ENCODE measurements at regions not wholly inside any gene's neighbourhood (a gene's known extent, or its start where the extent isn't known, plus 50 kb on each side); places are given as distances from the start of the nearest gene placed in this dataset.
"Not testable (repeated sequence)": the region's sequence is repeated elsewhere in the genome, so short reads cannot be mapped to it uniquely, and the experiment has no call there.

GRCh38 chr14:39497677-39498076 is 65.4 kb upstream of the FBXO33 start:
- not testable (repeated sequence) for TF ChIP-seq CTCF (IDR thresholded peaks at IDR 0.05); POLR2AphosphoS5 (IDR thresholded peaks at IDR 0.05; ENCODE audit: insufficient read depth in 1 of 2, low read depth in 1 of 2)
